ENCODE measurements at regions not wholly inside any gene's neighbourhood (a gene's known extent, or its start where the extent isn't known, plus 50 kb on each side); places are given as distances from the start of the nearest gene placed in this dataset.

GRCh38 chr12:107282628-107283027, 189.3 kb upstream of the CRY1 start:
- Histone ChIP-seq H3K9me3 (ENCODE audit: control insufficient read depth in 2 of 2, insufficient read depth in 1 of 2, low read length in 1 of 2) (no peaks in the 10 kb centered on the region), H3K4me1 (ENCODE audit: control insufficient read depth in 2 of 2, insufficient read depth in 2 of 2, low read length in 2 of 2) (peaks cover 4 to 6% of the 10 kb centered on the region in 2 donors), H3K27me3 (ENCODE audit: control insufficient read depth in 2 of 2, insufficient read depth in 1 of 2, low read length in 1 of 2) (no peaks in the 10 kb centered on the region), H3K27ac (ENCODE audit: low read depth in 1 of 2, low read length in 1 of 2) (no peak overlapping the region), H3K36me3 (ENCODE audit: control insufficient read depth in 2 of 2, insufficient read depth in 2 of 2, low read length in 1 of 2) (no peaks in the 10 kb centered on the region), H3K4me3 (ENCODE audit: low read length in 2 of 2) (no peak overlapping the region)
- 100% methylated on average over 1 of the region's 1 CpG for WGBS
- DNase-seq (ENCODE audit: low read depth in 6 of 9, low spot score in 9 of 9): no peak

- no peak overlapping the region for H3K27ac ChIP-seq (ENCODE audit: low read depth in 1 of 2, low read length in 1 of 2)
- no peaks in the 10 kb centered on the region for H3K9me3 ChIP-seq (ENCODE audit: control insufficient read depth in 2 of 2, insufficient read depth in 1 of 2, low read length in 1 of 2)
- WGBS: 93% methylated on average over 4 of the region's 4 CpGs
- no peak overlapping the region for H3K4me3 ChIP-seq (ENCODE audit: low read length in 2 of 2)
- H3K27me3 ChIP-seq (ENCODE audit: control insufficient read depth in 2 of 2, insufficient read depth in 1 of 2, low read length in 1 of 2): no peaks in the 10 kb centered on the region
- no peaks in the 10 kb centered on the region for H3K36me3 ChIP-seq (ENCODE audit: control insufficient read depth in 2 of 2, insufficient read depth in 2 of 2, low read length in 1 of 2)
- H3K4me1 ChIP-seq (ENCODE audit: control insufficient read depth in 2 of 2, insufficient read depth in 2 of 2, low read length in 2 of 2): peaks cover 9 to 12% of the 10 kb centered on the region in 2 donors
- DNase-seq (ENCODE audit: low read depth in 6 of 9, low spot score in 9 of 9): no peak
Observed at GRCh38 chr12:107283652-107284051, 190.3 kb upstream of the CRY1 start.

- no peak for DNase-seq (ENCODE audit: low read depth in 6 of 9, low spot score in 9 of 9)
- Histone ChIP-seq H3K27me3 (ENCODE audit: control insufficient read depth in 2 of 2, insufficient read depth in 1 of 2, low read length in 1 of 2) (no peaks in the 10 kb centered on the region), H3K9me3 (ENCODE audit: control insufficient read depth in 2 of 2, insufficient read depth in 1 of 2, low read length in 1 of 2) (no peaks in the 10 kb centered on the region), H3K36me3 (ENCODE audit: control insufficient read depth in 2 of 2, insufficient read depth in 2 of 2, low read length in 1 of 2) (no peaks in the 10 kb centered on the region), H3K4me1 (ENCODE audit: control insufficient read depth in 2 of 2, insufficient read depth in 2 of 2, low read length in 2 of 2) (peaks cover 9 to 12% of the 10 kb centered on the region in 2 donors), H3K4me3 (ENCODE audit: low read length in 2 of 2) (no peak overlapping the region), H3K27ac (ENCODE audit: low read depth in 1 of 2, low read length in 1 of 2) (no peak overlapping the region)
- WGBS: 98% methylated on average over 2 of the region's 2 CpGs
Observed at GRCh38 chr12:107284692-107285091, 191.3 kb upstream of the CRY1 start.

GRCh38 chr12:107287436-107288413, 194.4 kb upstream of the CRY1 start:
- no peak overlapping the region for H3K4me3 ChIP-seq (ENCODE audit: low read length in 2 of 2)
- H3K27ac ChIP-seq (ENCODE audit: low read depth in 1 of 2, low read length in 1 of 2): no peak overlapping the region
- H3K36me3 ChIP-seq (ENCODE audit: control insufficient read depth in 2 of 2, insufficient read depth in 2 of 2, low read length in 1 of 2): no peaks in the 10 kb centered on the region
- H3K4me1 ChIP-seq (ENCODE audit: control insufficient read depth in 2 of 2, insufficient read depth in 2 of 2, low read length in 2 of 2): peaks cover 9 to 12% of the 10 kb centered on the region in 2 donors
- no peaks in the 10 kb centered on the region for H3K27me3 ChIP-seq (ENCODE audit: control insufficient read depth in 2 of 2, insufficient read depth in 1 of 2, low read length in 1 of 2)
- no peaks in the 10 kb centered on the region for H3K9me3 ChIP-seq (ENCODE audit: control insufficient read depth in 2 of 2, insufficient read depth in 1 of 2, low read length in 1 of 2)
- DNase-seq (ENCODE audit: low read depth in 6 of 9, low spot score in 9 of 9): peak in 2 of 9 donors; percentile 22 to 43
- WGBS: 71% methylated on average over 11 of the region's 11 CpGs

- peaks cover 9 to 12% of the 10 kb centered on the region in 2 donors for H3K4me1 ChIP-seq (ENCODE audit: control insufficient read depth in 2 of 2, insufficient read depth in 2 of 2, low read length in 2 of 2)
- 98% methylated on average over 15 of the region's 15 CpGs for WGBS
- no peaks in the 10 kb centered on the region for H3K9me3 ChIP-seq (ENCODE audit: control insufficient read depth in 2 of 2, insufficient read depth in 1 of 2, low read length in 1 of 2)
- H3K27ac ChIP-seq (ENCODE audit: low read depth in 1 of 2, low read length in 1 of 2): no peak overlapping the region
- no peaks in the 10 kb centered on the region for H3K27me3 ChIP-seq (ENCODE audit: control insufficient read depth in 2 of 2, insufficient read depth in 1 of 2, low read length in 1 of 2)
- no peaks in the 10 kb centered on the region for H3K36me3 ChIP-seq (ENCODE audit: control insufficient read depth in 2 of 2, insufficient read depth in 2 of 2, low read length in 1 of 2)
- DNase-seq (ENCODE audit: low read depth in 6 of 9, low spot score in 9 of 9): no peak
- H3K4me3 ChIP-seq (ENCODE audit: low read length in 2 of 2): no peak overlapping the region
Observed at GRCh38 chr12:107288414-107289127, 195.2 kb upstream of the CRY1 start.

GRCh38 chr12:107291018-107291417, 197.7 kb upstream of the CRY1 start:
- 97% methylated on average over 7 of the region's 7 CpGs for WGBS
- H3K27me3 ChIP-seq (ENCODE audit: control insufficient read depth in 2 of 2, insufficient read depth in 1 of 2, low read length in 1 of 2): no peaks in the 10 kb centered on the region
- no peak for DNase-seq (ENCODE audit: low read depth in 6 of 9, low spot score in 9 of 9)

GRCh38 chr12:107296681-107297089, 203.3 kb upstream of the CRY1 start:
- Histone ChIP-seq H3K4me3 (ENCODE audit: low read length in 2 of 2) (no peak overlapping the region), H3K36me3 (ENCODE audit: control insufficient read depth in 2 of 2, insufficient read depth in 2 of 2, low read length in 1 of 2) (no peaks in the 10 kb centered on the region), H3K27me3 (ENCODE audit: control insufficient read depth in 2 of 2, insufficient read depth in 1 of 2, low read length in 1 of 2) (no peaks in the 10 kb centered on the region), H3K4me1 (ENCODE audit: control insufficient read depth in 2 of 2, insufficient read depth in 2 of 2, low read length in 2 of 2) (no peaks in the 10 kb centered on the region), H3K9me3 (ENCODE audit: control insufficient read depth in 2 of 2, insufficient read depth in 1 of 2, low read length in 1 of 2) (no peaks in the 10 kb centered on the region), H3K27ac (ENCODE audit: low read depth in 1 of 2, low read length in 1 of 2) (no peak overlapping the region)
- 95% methylated on average over 6 of the region's 6 CpGs for WGBS
- no peak for DNase-seq (ENCODE audit: low read depth in 6 of 9, low spot score in 9 of 9)

More at GRCh38 chr12:107291018-107291417, 197.7 kb upstream of the CRY1 start:
- Histone ChIP-seq H3K27ac (ENCODE audit: low read depth in 1 of 2, low read length in 1 of 2) (no peak overlapping the region), H3K36me3 (ENCODE audit: control insufficient read depth in 2 of 2, insufficient read depth in 2 of 2, low read length in 1 of 2) (no peaks in the 10 kb centered on the region), H3K4me1 (ENCODE audit: control insufficient read depth in 2 of 2, insufficient read depth in 2 of 2, low read length in 2 of 2) (peaks cover 9 to 12% of the 10 kb centered on the region in 2 donors), H3K4me3 (ENCODE audit: low read length in 2 of 2) (no peak overlapping the region), H3K9me3 (ENCODE audit: control insufficient read depth in 2 of 2, insufficient read depth in 1 of 2, low read length in 1 of 2) (no peaks in the 10 kb centered on the region)

- 85% methylated on average over 2 of the region's 2 CpGs for WGBS
Observed at GRCh38 chr12:107302649-107303341, 209.4 kb upstream of the CRY1 start.

More at GRCh38 chr12:107302649-107303341, 209.4 kb upstream of the CRY1 start:
- Histone ChIP-seq H3K4me3 (ENCODE audit: low read length in 2 of 2) (no peak overlapping the region), H3K4me1 (ENCODE audit: control insufficient read depth in 2 of 2, insufficient read depth in 2 of 2, low read length in 2 of 2) (no peaks in the 10 kb centered on the region), H3K27ac (ENCODE audit: low read depth in 1 of 2, low read length in 1 of 2) (no peak overlapping the region), H3K36me3 (ENCODE audit: control insufficient read depth in 2 of 2, insufficient read depth in 2 of 2, low read length in 1 of 2) (no peaks in the 10 kb centered on the region), H3K9me3 (ENCODE audit: control insufficient read depth in 2 of 2, insufficient read depth in 1 of 2, low read length in 1 of 2) (no peaks in the 10 kb centered on the region), H3K27me3 (ENCODE audit: control insufficient read depth in 2 of 2, insufficient read depth in 1 of 2, low read length in 1 of 2) (no peaks in the 10 kb centered on the region)
- DNase-seq (ENCODE audit: low read depth in 6 of 9, low spot score in 9 of 9): no peak
